LNCAP (cell line): ENCODE measurements at regions not wholly inside any gene's neighbourhood (a gene's known extent, or its start where the extent isn't known, plus 50 kb on each side); places are given as distances from the start of the nearest gene placed in this dataset.

Experiments
- CTCF ChIP-seq: fragments of 450-650 bp; IDR thresholded peaks from 2 replicates; pipeline ENCODE4 v1.5.1; 2017; ENCODE audit warnings: mild to moderate bottlenecking

DNA sequence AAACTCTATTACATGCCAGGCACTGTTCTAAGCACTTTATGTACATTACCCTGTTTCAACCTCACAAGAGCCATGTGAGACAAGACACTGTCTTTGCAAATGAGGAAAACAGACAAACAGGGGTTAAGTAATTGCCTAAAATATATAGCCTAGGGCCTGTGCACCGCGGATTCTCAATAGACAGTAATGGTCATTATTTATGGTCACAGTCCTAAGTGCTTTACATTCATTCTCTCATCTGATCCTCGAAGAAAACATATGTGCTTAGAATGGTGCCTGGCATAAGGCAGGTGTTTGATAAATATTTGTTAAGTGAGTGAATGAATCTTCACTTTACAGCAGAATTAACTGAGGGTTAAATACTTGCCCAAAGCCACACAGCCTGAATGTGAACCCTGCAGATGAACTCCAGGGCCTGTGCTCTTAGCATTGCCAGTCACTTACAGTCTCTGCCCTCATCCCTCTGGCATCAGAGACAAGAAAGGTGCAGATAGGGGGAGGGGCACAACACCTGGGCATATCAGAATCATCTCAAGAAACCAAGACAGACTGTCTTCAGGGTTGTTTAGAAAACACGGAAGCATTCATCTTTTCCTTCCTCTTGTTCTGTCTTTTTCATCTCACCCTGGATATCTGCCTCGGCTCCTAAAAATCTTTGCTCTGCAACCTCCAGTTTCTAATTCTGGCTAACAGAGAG lies 92.8 kb upstream of the SASH1 start:
- TF ChIP-seq CTCF = no peak

DNA sequence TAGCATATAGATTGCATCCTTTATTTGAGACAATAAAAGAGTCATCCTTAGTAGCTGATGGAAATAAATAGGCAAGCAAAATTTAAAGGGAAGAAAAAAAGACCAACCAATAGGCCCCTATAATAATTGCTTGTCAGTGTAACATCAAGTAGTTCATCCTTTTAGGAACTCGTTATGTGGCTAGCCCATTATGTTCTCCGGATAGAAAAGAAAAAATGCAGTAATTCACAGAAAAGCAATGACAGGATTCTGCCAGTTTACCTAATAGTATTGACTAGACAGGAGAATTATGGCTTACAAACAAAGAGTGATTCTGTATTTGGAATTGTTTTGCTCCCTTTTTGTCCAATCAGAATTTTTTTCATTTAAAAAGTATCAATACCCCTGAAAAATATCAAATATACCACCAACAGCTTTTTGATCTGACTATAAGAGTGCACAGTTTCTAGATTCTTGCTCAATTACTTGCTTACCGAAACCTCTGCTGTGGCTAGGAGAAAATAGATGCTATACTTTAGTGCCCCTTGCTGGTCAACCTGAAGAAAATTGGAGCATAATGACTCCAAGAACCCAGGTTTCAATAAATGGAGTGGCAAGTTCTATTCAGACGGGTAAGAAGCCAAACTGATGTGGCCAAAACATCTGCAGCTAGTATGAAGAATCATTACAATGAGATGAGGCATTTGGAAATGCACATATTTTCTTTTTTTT lies 91.5 kb upstream of the SASH1 start:
- TF ChIP-seq CTCF = peak; percentile 43; the same call in 1 of the 2 replicates

DNA sequence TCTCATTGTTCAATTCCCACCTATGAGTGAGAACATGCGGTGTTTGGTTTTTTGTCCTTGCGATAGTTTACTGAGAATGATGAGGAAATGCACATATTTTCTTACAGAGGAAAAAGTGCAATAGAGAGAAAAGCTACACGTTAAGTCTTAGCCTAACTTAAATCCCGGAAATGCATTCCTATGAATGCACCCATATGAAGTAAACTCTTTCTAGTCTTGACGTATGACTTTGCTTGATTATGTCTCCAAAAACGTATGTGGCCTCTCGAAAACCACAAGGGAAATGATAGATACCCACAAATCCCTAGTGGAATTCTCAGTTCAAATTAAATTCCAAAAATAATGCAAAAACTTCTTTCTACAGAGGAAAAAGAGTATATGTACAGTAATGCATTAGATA lies 90.7 kb upstream of the SASH1 start:
- TF ChIP-seq CTCF = no peak

DNA sequence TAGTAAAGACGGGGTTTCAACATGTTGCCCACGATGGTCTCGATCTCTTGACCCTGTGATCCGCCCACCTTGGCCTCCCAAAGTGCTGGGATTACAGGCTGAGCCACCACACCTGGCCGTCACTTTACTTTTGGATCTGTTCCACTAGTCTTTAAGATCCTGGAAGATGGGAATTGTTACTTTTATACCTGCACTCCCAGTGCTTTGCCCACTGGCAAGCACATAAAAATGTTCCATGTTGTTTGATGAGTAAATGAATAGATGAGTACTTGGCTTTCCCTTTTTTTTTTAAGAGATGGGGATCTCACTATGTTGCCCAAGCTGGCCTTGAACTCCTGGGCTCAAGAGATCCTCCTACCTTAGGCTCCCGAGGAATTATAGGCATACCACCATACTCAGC lies 84.8 kb upstream of the SASH1 start:
- no peak for TF ChIP-seq CTCF

DNA sequence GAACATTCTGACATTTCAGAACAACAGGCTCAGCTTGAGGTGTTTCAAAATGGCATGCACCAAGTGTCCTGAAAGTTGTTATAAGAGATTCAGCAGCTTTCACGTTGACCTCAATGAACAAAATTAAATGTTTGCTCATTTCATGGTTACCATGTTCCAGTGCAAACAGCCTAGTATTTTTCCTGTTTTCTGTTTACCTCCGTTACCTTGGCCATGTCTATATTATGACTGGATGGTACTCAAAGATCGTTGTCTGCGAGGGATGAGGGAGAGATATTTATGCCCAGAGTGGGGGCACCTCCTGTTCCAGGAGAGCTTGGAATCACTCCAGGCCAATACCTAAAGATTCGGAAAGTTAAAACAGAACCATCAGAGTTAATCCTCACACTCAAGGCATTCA lies 83.8 kb upstream of the SASH1 start:
- no peak for TF ChIP-seq CTCF

DNA sequence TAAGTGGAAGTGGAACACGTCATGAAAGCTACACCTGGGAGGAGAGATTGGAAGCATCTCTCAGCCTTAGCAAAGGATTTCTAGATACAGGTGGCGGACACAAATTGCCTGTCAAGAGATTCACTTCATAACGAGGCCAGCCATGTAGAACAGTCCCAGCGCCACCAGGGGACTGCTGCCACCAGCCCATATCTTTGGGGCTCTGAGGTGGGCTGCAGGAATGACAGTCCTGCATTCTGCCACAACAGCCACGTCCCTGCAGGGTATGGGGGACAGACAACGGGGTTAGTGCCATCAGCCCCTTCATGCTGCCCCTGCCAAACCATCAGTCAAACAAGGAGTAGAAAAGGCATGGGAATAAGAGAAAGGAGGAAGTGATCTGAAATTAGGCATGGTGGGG lies 81.2 kb upstream of the SASH1 start:
- TF ChIP-seq CTCF = no peak

DNA sequence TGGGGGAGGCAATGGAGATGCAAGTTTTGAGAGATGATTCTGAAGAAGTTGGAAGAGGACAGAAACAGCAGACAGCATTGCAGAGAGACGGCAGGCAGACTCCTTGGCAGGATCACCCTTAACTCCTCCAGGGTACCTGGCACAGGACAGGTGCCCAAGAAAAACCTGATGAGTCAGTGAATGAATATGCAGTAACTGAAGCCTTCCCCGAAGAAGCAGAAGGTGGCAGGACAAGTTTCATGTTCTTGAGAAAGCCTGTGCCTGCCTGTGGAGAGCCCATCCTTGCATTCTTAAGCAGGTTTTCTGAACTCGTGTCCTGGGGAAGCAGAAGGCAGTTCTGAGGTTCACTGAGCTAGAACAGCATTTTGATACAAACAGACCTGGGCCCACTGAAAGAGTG lies 79.6 kb upstream of the SASH1 start:
- TF ChIP-seq CTCF = no peak
